ENCODE measurements at regions not wholly inside any gene's neighbourhood (a gene's known extent, or its start where the extent isn't known, plus 50 kb on each side); places are given as distances from the start of the nearest gene placed in this dataset.

GRCh38 chr4:124890522-124890921, 178.0 kb upstream of the ANKRD50 start:
- no peak for TF ChIP-seq POLR2A (IDR thresholded peaks at IDR 0.05; ENCODE audit: low read length)
- no peak for TF ChIP-seq GATA1 (IDR thresholded peaks at IDR 0.05; ENCODE audit: low read depth, low read length)

Measured in erythroblast (primary cell).